ENCODE measurements at regions not wholly inside any gene's neighbourhood (a gene's known extent, or its start where the extent isn't known, plus 50 kb on each side); places are given as distances from the start of the nearest gene placed in this dataset.

DNA sequence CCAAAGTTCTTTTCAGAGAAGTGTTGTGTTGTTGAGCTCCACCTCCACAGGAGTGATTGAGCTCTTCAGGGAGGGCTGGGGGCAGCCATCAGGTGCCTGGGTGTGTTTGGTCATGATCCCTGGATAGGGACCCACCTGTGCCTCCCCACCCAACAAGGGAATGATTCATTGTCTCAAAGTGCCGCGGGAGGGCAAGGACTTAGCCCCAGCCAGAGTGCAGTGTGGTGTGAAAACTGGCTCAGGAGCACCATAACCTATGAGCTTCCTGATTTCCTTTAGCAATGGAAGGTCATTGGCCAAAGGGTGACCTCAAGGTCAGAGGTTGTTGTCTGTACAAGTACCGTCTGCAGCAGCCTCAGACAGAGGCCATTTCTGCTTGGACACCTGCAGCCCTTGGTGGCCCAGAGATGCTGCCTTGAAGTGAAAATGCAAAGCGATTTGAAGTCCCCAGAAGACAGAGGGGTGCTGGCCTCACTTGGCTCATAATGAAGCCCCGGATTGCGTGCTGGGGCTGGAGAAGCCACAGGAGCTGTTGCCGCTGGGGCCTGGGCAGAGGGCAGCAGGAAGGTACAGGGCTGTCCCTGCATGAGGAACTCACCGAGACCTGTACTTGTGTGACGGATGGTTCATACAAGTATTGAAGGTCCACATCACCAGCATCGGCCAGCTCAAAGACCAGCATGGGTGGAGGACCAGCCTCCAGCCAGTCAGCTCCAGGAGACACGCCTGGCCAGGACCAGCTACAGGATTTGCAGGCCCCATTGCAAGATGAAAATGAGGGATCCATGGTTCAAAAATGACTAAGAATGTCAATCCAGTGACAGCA lies 100.6 kb upstream of the DUSP22 start:
- peak overlapping the region; percentile 53 for H3K4me2 ChIP-seq (ENCODE audit: low read length)
- H3K27me3 ChIP-seq (ENCODE audit: low read depth, low read length): no peaks in the 10 kb centered on the region
- peaks cover 17% of the 10 kb centered on the region for H3K79me2 ChIP-seq (ENCODE audit: low read length)
- peak overlapping the region; percentile 95 for H3K9ac ChIP-seq (ENCODE audit: low read length)
- no peaks in the 10 kb centered on the region for H4K20me1 ChIP-seq (ENCODE audit: insufficient read depth, low read length)
- TF ChIP-seq, protein P1, sequence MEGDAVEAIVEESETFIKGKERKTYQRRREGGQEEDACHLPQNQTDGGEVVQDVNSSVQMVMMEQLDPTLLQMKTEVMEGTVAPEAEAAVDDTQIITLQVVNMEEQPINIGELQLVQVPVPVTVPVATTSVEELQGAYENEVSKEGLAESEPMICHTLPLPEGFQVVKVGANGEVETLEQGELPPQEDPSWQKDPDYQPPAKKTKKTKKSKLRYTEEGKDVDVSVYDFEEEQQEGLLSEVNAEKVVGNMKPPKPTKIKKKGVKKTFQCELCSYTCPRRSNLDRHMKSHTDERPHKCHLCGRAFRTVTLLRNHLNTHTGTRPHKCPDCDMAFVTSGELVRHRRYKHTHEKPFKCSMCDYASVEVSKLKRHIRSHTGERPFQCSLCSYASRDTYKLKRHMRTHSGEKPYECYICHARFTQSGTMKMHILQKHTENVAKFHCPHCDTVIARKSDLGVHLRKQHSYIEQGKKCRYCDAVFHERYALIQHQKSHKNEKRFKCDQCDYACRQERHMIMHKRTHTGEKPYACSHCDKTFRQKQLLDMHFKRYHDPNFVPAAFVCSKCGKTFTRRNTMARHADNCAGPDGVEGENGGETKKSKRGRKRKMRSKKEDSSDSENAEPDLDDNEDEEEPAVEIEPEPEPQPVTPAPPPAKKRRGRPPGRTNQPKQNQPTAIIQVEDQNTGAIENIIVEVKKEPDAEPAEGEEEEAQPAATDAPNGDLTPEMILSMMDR (IDR thresholded peaks at IDR 0.05; ENCODE audit: low read depth, low read length): no peak
- no peak for TF ChIP-seq EZH2phosphoT487 (IDR thresholded peaks at IDR 0.05; ENCODE audit: low read depth)
- H2AFZ ChIP-seq (ENCODE audit: low read depth, low read length): no peak overlapping the region
- peak overlapping the region; percentile 100 for H3K27ac ChIP-seq (ENCODE audit: low read length)
- H3K4me1 ChIP-seq (ENCODE audit: low read length): peaks cover 96% of the 10 kb centered on the region
- no peak overlapping the region for H3K4me3 ChIP-seq (ENCODE audit: low read length)
- H3K9me3 ChIP-seq (ENCODE audit: insufficient read depth, low read length): no peaks in the 10 kb centered on the region
- H3K36me3 ChIP-seq (replicated peaks; ENCODE audit: low read depth, low read length): peaks cover 12% of the 10 kb centered on the region

DNA sequence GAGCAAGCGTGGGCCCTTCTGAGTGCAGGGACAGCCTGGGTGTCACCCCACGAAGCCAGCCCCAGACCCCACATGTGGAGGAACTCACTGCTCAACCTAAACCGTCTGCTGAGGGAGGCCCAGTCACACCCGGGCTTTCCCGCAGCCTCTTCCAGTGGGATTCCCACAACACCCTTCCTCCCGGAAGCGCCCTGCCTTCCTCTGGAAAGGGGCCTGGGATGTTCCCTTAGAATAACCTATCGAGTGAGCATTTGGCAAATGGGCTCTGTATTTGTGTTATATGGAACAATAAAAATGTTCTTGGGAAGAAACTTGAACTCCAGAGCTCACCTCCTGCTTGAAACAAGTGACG lies 100.0 kb upstream of the DUSP22 start:
- Histone ChIP-seq H3K4me2 (ENCODE audit: low read length) (peak overlapping the region; percentile 53), H3K4me1 (ENCODE audit: low read length) (peaks cover 90% of the 10 kb centered on the region), H3K27me3 (ENCODE audit: low read depth, low read length) (no peaks in the 10 kb centered on the region)

DNA sequence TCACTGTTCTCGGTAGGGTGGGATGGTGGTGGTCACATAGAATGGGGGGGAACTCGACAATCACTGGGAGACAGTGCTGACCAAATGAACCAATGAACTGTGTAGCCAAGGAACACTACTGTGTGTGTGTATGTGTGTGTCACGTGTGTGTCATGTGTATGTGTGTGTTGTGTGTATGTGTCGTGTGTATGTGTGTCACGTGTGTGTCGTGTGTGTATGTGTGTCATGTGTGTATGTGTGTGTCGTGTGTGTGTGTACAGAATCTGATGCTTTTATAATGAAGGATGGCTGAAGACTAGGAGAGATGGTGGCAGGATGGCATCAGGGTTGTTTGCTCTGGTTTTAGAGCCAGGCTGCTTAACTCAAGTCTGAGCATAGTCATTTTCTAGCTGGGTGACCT lies 99.1 kb upstream of the DUSP22 start:
- no peak overlapping the region for H2AFZ ChIP-seq (ENCODE audit: low read depth, low read length)

More for the DNA sequence above, 100.0 kb upstream of the DUSP22 start:
- TF ChIP-seq, protein P1 (IDR thresholded peaks at IDR 0.05; ENCODE audit: low read depth, low read length): no peak
- no peak for TF ChIP-seq EZH2phosphoT487 (IDR thresholded peaks at IDR 0.05; ENCODE audit: low read depth)
- Histone ChIP-seq H2AFZ (ENCODE audit: low read depth, low read length) (no peak overlapping the region), H3K27ac (ENCODE audit: low read length) (peak overlapping the region; percentile 100), H3K9me3 (ENCODE audit: insufficient read depth, low read length) (no peaks in the 10 kb centered on the region), H3K79me2 (ENCODE audit: low read length) (peaks cover 17% of the 10 kb centered on the region), H3K4me3 (ENCODE audit: low read length) (no peak overlapping the region), H3K9ac (ENCODE audit: low read length) (peak overlapping the region; percentile 95; the same call in 1 of the 2 replicates), H4K20me1 (ENCODE audit: insufficient read depth, low read length) (no peaks in the 10 kb centered on the region), H3K36me3 (replicated peaks; ENCODE audit: low read depth, low read length) (peaks cover 12% of the 10 kb centered on the region)

DNA sequence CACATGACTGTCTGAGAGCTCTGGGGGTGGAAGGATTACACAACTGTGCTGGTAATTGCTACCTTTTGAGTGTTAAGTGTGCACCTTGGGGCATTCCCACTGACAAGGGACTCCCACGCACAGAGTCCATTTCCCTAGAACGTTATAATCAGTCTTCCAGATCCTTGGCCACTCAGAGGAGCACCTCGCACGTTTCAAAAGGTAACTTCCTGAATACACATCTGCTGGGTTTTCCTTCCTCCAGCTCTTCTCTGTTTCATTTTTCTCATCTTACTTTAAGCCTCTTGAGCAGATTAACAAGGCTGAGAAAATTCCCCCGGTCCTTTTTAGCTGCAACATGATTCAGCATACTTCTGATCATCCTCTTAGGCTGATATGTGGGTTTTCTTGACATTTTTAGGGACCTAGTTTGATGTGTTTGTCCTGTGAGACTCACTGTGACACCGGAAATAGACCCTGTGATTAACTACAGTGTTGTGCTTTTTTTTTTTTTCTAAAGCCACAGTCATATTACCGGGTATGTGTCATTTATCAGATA lies 98.4 kb upstream of the DUSP22 start:
- H3K4me3 ChIP-seq (ENCODE audit: low read length): peak overlapping the region; percentile 59

More for the DNA sequence above, 99.1 kb upstream of the DUSP22 start:
- Histone ChIP-seq H3K4me3 (ENCODE audit: low read length) (peak overlapping the region; percentile 59), H3K27me3 (ENCODE audit: low read depth, low read length) (no peaks in the 10 kb centered on the region), H3K4me2 (ENCODE audit: low read length) (peak overlapping the region; percentile 56), H4K20me1 (ENCODE audit: insufficient read depth, low read length) (no peaks in the 10 kb centered on the region), H3K79me2 (ENCODE audit: low read length) (peaks cover 17% of the 10 kb centered on the region), H3K27ac (ENCODE audit: low read length) (peak overlapping the region; percentile 100), H3K4me1 (ENCODE audit: low read length) (peaks cover 81% of the 10 kb centered on the region), H3K9ac (ENCODE audit: low read length) (peak overlapping the region; percentile 95), H3K36me3 (replicated peaks; ENCODE audit: low read depth, low read length) (peaks cover 12% of the 10 kb centered on the region), H3K9me3 (ENCODE audit: insufficient read depth, low read length) (no peaks in the 10 kb centered on the region)
- TF ChIP-seq, protein P1 (IDR thresholded peaks at IDR 0.05; ENCODE audit: low read depth, low read length): no peak
- no peak for TF ChIP-seq EZH2phosphoT487 (IDR thresholded peaks at IDR 0.05; ENCODE audit: low read depth)

More for the DNA sequence above, 98.4 kb upstream of the DUSP22 start:
- Histone ChIP-seq H3K27ac (ENCODE audit: low read length) (peak overlapping the region; percentile 100), H3K9me3 (ENCODE audit: insufficient read depth, low read length) (no peaks in the 10 kb centered on the region), H2AFZ (ENCODE audit: low read depth, low read length) (no peak overlapping the region), H3K9ac (ENCODE audit: low read length) (peak overlapping the region; percentile 95), H3K4me2 (ENCODE audit: low read length) (peak overlapping the region; percentile 56), H3K4me1 (ENCODE audit: low read length) (peaks cover 75% of the 10 kb centered on the region), H3K79me2 (ENCODE audit: low read length) (peaks cover 17% of the 10 kb centered on the region), H3K27me3 (ENCODE audit: low read depth, low read length) (no peaks in the 10 kb centered on the region), H3K36me3 (replicated peaks; ENCODE audit: low read depth, low read length) (peaks cover 12% of the 10 kb centered on the region), H4K20me1 (ENCODE audit: insufficient read depth, low read length) (no peaks in the 10 kb centered on the region)
- TF ChIP-seq EZH2phosphoT487 (IDR thresholded peaks at IDR 0.05; ENCODE audit: low read depth): no peak
